ENCODE measurements at regions not wholly inside any gene's neighbourhood (a gene's known extent, or its start where the extent isn't known, plus 50 kb on each side); places are given as distances from the start of the nearest gene placed in this dataset.
A peak's percentile ranks its signal among the peaks of the same experiment; 100 is the strongest.

- Histone ChIP-seq H3K27me3 (no peaks in the 10 kb centered on the region), H3K27ac (no peak overlapping the region), H3K9me3 (no peaks in the 10 kb centered on the region), H3K36me3 (no peaks in the 10 kb centered on the region), H3K4me3 (no peak overlapping the region), H3K4me1 (no peaks in the 10 kb centered on the region)
- DNase-seq (ENCODE audit: low spot score in 2 of 2) = no peak
- WGBS, 2 donors = 71 to 80% methylated on average over 4 of the region's 4 CpGs
- TF ChIP-seq CTCF (IDR thresholded peaks at IDR 0.05) (no peak), POLR2A (IDR thresholded peaks at IDR 0.05) (no peak)
These were observed 101.7 kb downstream of the SNX19 start for GRCh38 chr11:130814440-130815096.

GRCh38 chr11:130815097-130815802, 101.0 kb downstream of the SNX19 start:
- no peak for DNase-seq (ENCODE audit: low spot score in 2 of 2)
- Histone ChIP-seq H3K36me3 (no peaks in the 10 kb centered on the region), H3K27me3 (no peaks in the 10 kb centered on the region), H3K4me3 (no peak overlapping the region), H3K4me1 (no peaks in the 10 kb centered on the region), H3K27ac (no peak overlapping the region), H3K9me3 (no peaks in the 10 kb centered on the region)
- WGBS, 2 donors = 70 to 71% methylated on average over 9 of the region's 9 CpGs
- no peak for TF ChIP-seq CTCF (IDR thresholded peaks at IDR 0.05)
- TF ChIP-seq POLR2A (IDR thresholded peaks at IDR 0.05) = no peak
- TF ChIP-seq EP300 (IDR thresholded peaks at IDR 0.05) = no peak

GRCh38 chr11:130815956-130816355, 100.3 kb downstream of the SNX19 start:
- H3K9me3 ChIP-seq = no peaks in the 10 kb centered on the region
- no peaks in the 10 kb centered on the region for H3K36me3 ChIP-seq
- H3K4me3 ChIP-seq = no peak overlapping the region
- TF ChIP-seq CTCF (IDR thresholded peaks at IDR 0.05) (no peak), EP300 (IDR thresholded peaks at IDR 0.05) (no peak), POLR2A (IDR thresholded peaks at IDR 0.05) (no peak)
- WGBS, 2 donors = 83 to 85% methylated on average over 7 of the region's 7 CpGs
- no peak overlapping the region for H3K27ac ChIP-seq
- no peak for DNase-seq (ENCODE audit: low spot score in 2 of 2)
- no peaks in the 10 kb centered on the region for H3K4me1 ChIP-seq
- no peaks in the 10 kb centered on the region for H3K27me3 ChIP-seq

- Histone ChIP-seq H3K36me3 (no peaks in the 10 kb centered on the region), H3K27ac (no peak overlapping the region), H3K27me3 (no peaks in the 10 kb centered on the region), H3K9me3 (no peaks in the 10 kb centered on the region), H3K4me1 (no peaks in the 10 kb centered on the region), H3K4me3 (no peak overlapping the region)
- DNase-seq (ENCODE audit: low spot score in 2 of 2) = no peak
- peak in 1 of 2 donors; percentile 40 for TF ChIP-seq EP300 (IDR thresholded peaks at IDR 0.05)
- no peak for TF ChIP-seq CTCF (IDR thresholded peaks at IDR 0.05)
- WGBS, 2 donors = 62 to 68% methylated on average over 15 of the region's 15 CpGs
These were observed 99.5 kb downstream of the SNX19 start for GRCh38 chr11:130816546-130817329.
